ENCODE measurements at regions not wholly inside any gene's neighbourhood (a gene's known extent, or its start where the extent isn't known, plus 50 kb on each side); places are given as distances from the start of the nearest gene placed in this dataset. TPM values are rescaled to one million over a fixed set of nuclear protein-coding genes. Genes with fewer than 3 reads are reported as not detected.

DNA sequence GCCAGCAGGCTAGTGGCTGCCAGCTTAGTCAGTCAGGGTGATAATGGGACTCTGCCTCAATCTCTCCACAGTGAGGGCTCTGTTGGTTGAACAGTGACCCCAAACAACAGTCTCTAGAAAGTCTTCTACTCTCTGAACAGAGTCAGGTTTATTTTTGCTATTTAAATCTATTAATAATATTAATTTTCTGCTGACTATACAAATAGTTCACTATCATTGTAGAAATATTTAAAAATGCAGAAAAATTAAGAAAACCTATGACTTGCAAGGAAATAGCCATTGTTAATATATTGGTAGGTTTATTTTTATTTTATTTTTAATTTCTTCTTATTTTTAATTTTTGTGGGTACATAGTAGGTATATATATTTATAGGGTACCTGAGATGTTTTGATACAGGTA, 67.9 kb upstream of the AADAT start:
- H3K27ac ChIP-seq (ENCODE audit: low read depth, low read length), result peak overlapping the region; percentile 31
- no peak overlapping the region for H3K4me3 ChIP-seq (ENCODE audit: low read depth, low read length)
- H3K27me3 ChIP-seq (ENCODE audit: control insufficient read depth, insufficient read depth, low read length), result no peaks in the 10 kb centered on the region
- H3K9me3 ChIP-seq (ENCODE audit: control insufficient read depth, insufficient read depth, low read length), result no peaks in the 10 kb centered on the region; the same call in 1 of the 2 replicates
- DNase-seq (ENCODE audit: low read depth, low spot score), result no peak
- TF ChIP-seq, protein P1, sequence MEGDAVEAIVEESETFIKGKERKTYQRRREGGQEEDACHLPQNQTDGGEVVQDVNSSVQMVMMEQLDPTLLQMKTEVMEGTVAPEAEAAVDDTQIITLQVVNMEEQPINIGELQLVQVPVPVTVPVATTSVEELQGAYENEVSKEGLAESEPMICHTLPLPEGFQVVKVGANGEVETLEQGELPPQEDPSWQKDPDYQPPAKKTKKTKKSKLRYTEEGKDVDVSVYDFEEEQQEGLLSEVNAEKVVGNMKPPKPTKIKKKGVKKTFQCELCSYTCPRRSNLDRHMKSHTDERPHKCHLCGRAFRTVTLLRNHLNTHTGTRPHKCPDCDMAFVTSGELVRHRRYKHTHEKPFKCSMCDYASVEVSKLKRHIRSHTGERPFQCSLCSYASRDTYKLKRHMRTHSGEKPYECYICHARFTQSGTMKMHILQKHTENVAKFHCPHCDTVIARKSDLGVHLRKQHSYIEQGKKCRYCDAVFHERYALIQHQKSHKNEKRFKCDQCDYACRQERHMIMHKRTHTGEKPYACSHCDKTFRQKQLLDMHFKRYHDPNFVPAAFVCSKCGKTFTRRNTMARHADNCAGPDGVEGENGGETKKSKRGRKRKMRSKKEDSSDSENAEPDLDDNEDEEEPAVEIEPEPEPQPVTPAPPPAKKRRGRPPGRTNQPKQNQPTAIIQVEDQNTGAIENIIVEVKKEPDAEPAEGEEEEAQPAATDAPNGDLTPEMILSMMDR (IDR thresholded peaks at IDR 0.05; ENCODE audit: low read depth, low read length), result no peak
- CTCF ChIA-PET, result no interaction called here
- POLR2A ChIA-PET, result no interaction called here

DNA sequence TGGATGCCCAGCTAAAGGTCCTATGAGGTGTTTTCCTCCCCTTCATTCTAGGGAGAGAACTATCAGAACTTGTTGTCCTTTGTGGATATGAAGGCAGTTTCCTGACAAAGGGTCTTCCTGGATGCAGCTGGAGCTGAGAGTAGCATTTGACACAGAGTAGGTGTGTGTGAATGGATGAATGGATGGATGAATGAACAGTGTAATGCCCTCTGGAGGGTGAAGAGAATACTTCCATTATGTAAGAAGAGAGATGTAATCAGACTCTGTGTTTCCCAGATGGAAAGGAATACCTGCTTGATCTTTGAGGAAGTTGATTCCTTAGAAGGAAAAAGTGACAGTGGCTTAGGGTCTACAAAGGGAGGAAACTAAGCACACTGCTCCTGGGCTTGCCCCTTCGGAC, 55.4 kb upstream of the AADAT start:
- H3K27ac ChIP-seq (ENCODE audit: low read depth, low read length), result no peak overlapping the region
- POLR2A ChIA-PET, result no interaction called here
- no peak overlapping the region for H3K4me3 ChIP-seq (ENCODE audit: low read depth, low read length)
- H3K27me3 ChIP-seq (ENCODE audit: control insufficient read depth, insufficient read depth, low read length), result no peaks in the 10 kb centered on the region
- CTCF ChIA-PET, result no interaction called here
- no peaks in the 10 kb centered on the region for H3K9me3 ChIP-seq (ENCODE audit: control insufficient read depth, insufficient read depth, low read length)
- TF ChIP-seq, protein P1 (IDR thresholded peaks at IDR 0.05; ENCODE audit: low read depth, low read length), result no peak
- DNase-seq (ENCODE audit: low read depth, low spot score), result no peak

DNA sequence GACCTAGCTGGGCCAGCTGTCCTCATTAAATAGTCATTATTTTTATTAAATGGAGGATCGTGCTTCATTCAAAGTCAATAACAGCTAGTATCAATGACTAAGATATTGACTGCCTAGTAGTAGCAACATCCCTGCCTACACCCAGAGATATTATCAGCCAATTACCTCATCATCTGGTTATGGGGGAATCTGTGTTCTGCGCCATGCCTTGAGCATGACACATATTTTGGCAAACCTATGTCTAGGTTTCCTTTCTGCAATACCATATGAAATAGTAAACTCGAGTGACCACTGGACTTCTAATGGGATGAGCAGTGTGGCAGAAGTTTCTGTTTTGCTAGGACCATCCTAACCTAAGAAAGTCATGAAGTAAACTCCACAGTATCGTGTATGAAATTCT, 50.0 kb upstream of the AADAT start:
- TF ChIP-seq, protein P1 (IDR thresholded peaks at IDR 0.05; ENCODE audit: low read depth, low read length), result no peak
- ChIA-PET CTCF (no interaction called here), POLR2A (no interaction called here)
- Histone ChIP-seq H3K27ac (ENCODE audit: low read depth, low read length) (no peak overlapping the region), H3K9me3 (ENCODE audit: control insufficient read depth, insufficient read depth, low read length) (no peaks in the 10 kb centered on the region), H3K27me3 (ENCODE audit: control insufficient read depth, insufficient read depth, low read length) (no peaks in the 10 kb centered on the region), H3K4me3 (ENCODE audit: low read depth, low read length) (no peak overlapping the region)
- no peak for DNase-seq (ENCODE audit: low read depth, low spot score)

Small RNAs in the stretch of these regions (small RNA-seq; reads per million reads assigned to genes)
- not detected for gene AC097486.1 (ENCODE audit: insufficient read length, low read depth)
- not detected for gene MIR6082 (ENCODE audit: insufficient read length, low read depth)
- gene RNU6ATAC13P (ENCODE audit: insufficient read length, low read depth), result not detected
